ENCODE measurements at regions not wholly inside any gene's neighbourhood (a gene's known extent, or its start where the extent isn't known, plus 50 kb on each side); places are given as distances from the start of the nearest gene placed in this dataset.
"Not testable (repeated sequence)": the region's sequence is repeated elsewhere in the genome, so short reads cannot be mapped to it uniquely, and the experiment has no call there.

- not testable (repeated sequence) for DNase-seq
These were observed 56.2 kb upstream of the TFPI start for GRCh38 chr2:187610450-187610849.

GRCh38 chr2:187612857-187613256, 58.6 kb upstream of the TFPI start:
- no peak for DNase-seq

- no peak for DNase-seq
These were observed 60.5 kb upstream of the TFPI start for GRCh38 chr2:187614756-187615155.

GRCh38 chr2:187615364-187615763, 61.1 kb upstream of the TFPI start:
- no peak for DNase-seq

- no peak for DNase-seq
These were observed 61.7 kb upstream of the TFPI start for GRCh38 chr2:187615902-187616301.

GRCh38 chr2:187617120-187617519, 62.9 kb upstream of the TFPI start:
- DNase-seq, result no peak

GRCh38 chr2:187617905-187618304, 63.7 kb upstream of the TFPI start:
- DNase-seq, result no peak

GRCh38 chr2:187618813-187619212, 64.6 kb upstream of the TFPI start:
- DNase-seq, result no peak

GRCh38 chr2:187627153-187627552, 72.9 kb upstream of the TFPI start:
- no peak for DNase-seq

GRCh38 chr2:187636731-187637391, 82.6 kb upstream of the TFPI start:
- not testable (repeated sequence) for DNase-seq

- not testable (repeated sequence) for DNase-seq
These were observed 83.1 kb upstream of the TFPI start for GRCh38 chr2:187637392-187637740.

- DNase-seq, result not testable (repeated sequence)
These were observed 83.5 kb upstream of the TFPI start for GRCh38 chr2:187637771-187638170.

- no peak for DNase-seq
These were observed 84.6 kb upstream of the TFPI start for GRCh38 chr2:187638840-187639239.

GRCh38 chr2:187640926-187641510, 86.8 kb upstream of the TFPI start:
- no peak for DNase-seq

GRCh38 chr2:187642498-187642897, 88.3 kb upstream of the TFPI start:
- DNase-seq, result no peak

GRCh38 chr2:187644486-187644885, 90.3 kb upstream of the TFPI start:
- DNase-seq, result no peak

- no peak for DNase-seq
These were observed 90.7 kb upstream of the TFPI start for GRCh38 chr2:187644981-187645380.

GRCh38 chr2:187646556-187646955, 92.3 kb upstream of the TFPI start:
- no peak for DNase-seq

GRCh38 chr2:187654535-187654934, 100.3 kb upstream of the TFPI start:
- DNase-seq, result no peak

GRCh38 chr2:187655001-187655400, 100.8 kb upstream of the TFPI start:
- DNase-seq, result no peak

GRCh38 chr2:187656123-187656522, 101.9 kb upstream of the TFPI start:
- DNase-seq, result no peak

- DNase-seq, result no peak
These were observed 104.8 kb upstream of the TFPI start for GRCh38 chr2:187658952-187659525.

GRCh38 chr2:187676050-187676449, 121.8 kb upstream of the TFPI start:
- not testable (repeated sequence) for DNase-seq

- no peak for DNase-seq
These were observed 125.2 kb upstream of the TFPI start for GRCh38 chr2:187679454-187679853.

GRCh38 chr2:187684174-187684573, 129.9 kb upstream of the TFPI start:
- DNase-seq, result no peak

Data from SIG-M5 (cell line).